HCT116 (cell line): ENCODE measurements at regions not wholly inside any gene's neighbourhood (a gene's known extent, or its start where the extent isn't known, plus 50 kb on each side); places are given as distances from the start of the nearest gene placed in this dataset.

Experiments used
- ATF3 ChIP-seq: IDR thresholded peaks from 2 replicates; pipeline ENCODE4 v1.6.1; 2012
- CTCF ChIP-seq, 3 experiments: fragments of 200-600 bp in 1 of 3; sonication (generic) in 1 of 3; IDR thresholded peaks in 2 of 3; conservative IDR thresholded peaks in 1 of 3; 2 replicates each; pipeline ENCODE4 v1.5.1; 2012 to 2017; ENCODE audit warnings: low read depth in 2 of 3, low read length in 2 of 3, antibody characterized with exemption in 1 of 3, borderline replicate concordance in 1 of 3, control low read depth in 1 of 3, mild to moderate bottlenecking in 1 of 3, mixed read lengths in 1 of 3, mixed run types in 1 of 3, moderate library complexity in 1 of 3; ENCODE audit not compliant: insufficient read depth in 1 of 3
- EGR1 ChIP-seq: IDR thresholded peaks from 2 replicates; pipeline ENCODE4 v1.6.1; 2012; ENCODE audit warnings: low read depth
- EZH2 ChIP-seq: fragments of 200-600 bp; sonication (generic); IDR thresholded peaks from 2 replicates; pipeline ENCODE4 v1.6.1; 2017; ENCODE audit warnings: antibody characterized with exemption, mixed run types
- EZH2phosphoT487 ChIP-seq: fragments of 200-600 bp; IDR thresholded peaks from 2 replicates; pipeline ENCODE4 v1.6.1; 2018; ENCODE audit warnings: antibody characterized with exemption, borderline replicate concordance
- FOSL1 ChIP-seq: IDR thresholded peaks from 2 replicates; pipeline ENCODE4 v1.6.1; 2012; ENCODE audit warnings: low read depth
- MAX ChIP-seq: IDR thresholded peaks from 2 replicates; pipeline ENCODE4 v1.6.1; 2012
- POLR2A ChIP-seq: IDR thresholded peaks from 2 replicates; pipeline ENCODE4 v1.7.0; 2011; ENCODE audit warnings: borderline replicate concordance; ENCODE audit not compliant: insufficient read depth, insufficient read length; ENCODE audit errors: extremely low read depth
- POLR2AphosphoS5 ChIP-seq: IDR thresholded peaks from 2 replicates; pipeline ENCODE4 v1.6.1; 2011; ENCODE audit warnings: mild to moderate bottlenecking, low read depth, low read length, moderate library complexity
- REST ChIP-seq: IDR thresholded peaks from 2 replicates; pipeline ENCODE4 v1.6.1; 2012; ENCODE audit warnings: low read depth
- SP1 ChIP-seq: IDR thresholded peaks from 2 replicates; pipeline ENCODE4 v1.6.1; 2012; ENCODE audit warnings: low read depth
- TCF7L2 ChIP-seq: IDR thresholded peaks from 2 replicates; pipeline ENCODE4 v1.7.0; 2011; ENCODE audit warnings: borderline replicate concordance, inconsistent platforms; ENCODE audit not compliant: insufficient read depth, insufficient read length; ENCODE audit errors: extremely low read depth
- YY1 ChIP-seq: IDR thresholded peaks from 2 replicates; pipeline ENCODE4 v1.6.1; 2011; ENCODE audit warnings: low read length, low read depth, moderate library complexity, mild to moderate bottlenecking; ENCODE audit not compliant: insufficient replicate concordance; ENCODE audit errors: extremely low read depth

- no peak for TF ChIP-seq EGR1
- TF ChIP-seq POLR2AphosphoS5 = no peak
- TF ChIP-seq CTCF (IDR thresholded peaks at IDR 0.05 in 2 of 3, conservative IDR thresholded peaks at IDR 0.05 in 1 of 3; ENCODE audit: borderline replicate concordance in 1 of 3, insufficient read depth in 1 of 3, low read depth in 2 of 3, low read length in 2 of 3) = no peak
- no peak for TF ChIP-seq YY1
- TF ChIP-seq SP1 = no peak
- no peak for TF ChIP-seq REST
- TF ChIP-seq MAX = no peak
- TF ChIP-seq POLR2A = no peak
- no peak for TF ChIP-seq EZH2phosphoT487
- no peak for TF ChIP-seq EZH2
- no peak for TF ChIP-seq ATF3
- no peak for TF ChIP-seq FOSL1
- no peak for TF ChIP-seq TCF7L2
These were observed 60.0 kb upstream of the BAIAP2L1 start for GRCh38 chr7:98460902-98461301.
